ENCODE measurements at regions not wholly inside any gene's neighbourhood (a gene's known extent, or its start where the extent isn't known, plus 50 kb on each side); places are given as distances from the start of the nearest gene placed in this dataset.

DNA sequence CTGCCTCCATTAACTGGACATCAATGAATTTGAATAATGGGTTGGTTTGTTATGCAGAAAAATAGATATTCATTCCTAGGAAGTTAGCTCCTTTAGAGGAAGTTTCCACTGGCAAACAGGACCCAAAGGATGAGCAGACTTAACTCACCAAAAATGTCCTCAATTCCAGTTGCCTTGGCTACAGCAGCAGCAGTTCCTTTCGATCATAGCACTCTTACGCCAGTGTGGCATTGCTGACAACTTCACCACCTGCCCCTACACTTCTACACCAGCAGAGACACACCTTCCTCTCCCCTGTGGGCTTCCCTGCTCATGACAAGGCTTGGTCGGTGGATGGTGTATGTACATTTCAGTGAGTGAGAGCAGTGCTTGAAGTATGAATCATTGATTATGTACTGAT, 532.8 kb downstream of the QKI start:
- Histone ChIP-seq H2AFZ (ENCODE audit: control insufficient read depth, low read length) (no peak overlapping the region), H4K20me1 (ENCODE audit: control insufficient read depth, extremely low read depth, insufficient read depth, low read length) (no peaks in the 10 kb centered on the region), H3K9ac (ENCODE audit: control insufficient read depth, extremely low read depth, insufficient read depth, low read length) (no peak overlapping the region), H3K27me3 (ENCODE audit: control insufficient read depth, extremely low read depth, insufficient read depth, low read length) (no peaks in the 10 kb centered on the region), H3K4me2 (ENCODE audit: control insufficient read depth, extremely low read depth, insufficient read depth, low read depth, low read length) (no peak overlapping the region), H3K4me3 (ENCODE audit: control insufficient read depth in 2 of 3, extremely low read depth in 1 of 3, insufficient read depth in 2 of 3, low read depth in 1 of 3, low read length in 3 of 3) (no peak overlapping the region), H3K79me2 (ENCODE audit: control insufficient read depth, insufficient read depth, low read length) (no peaks in the 10 kb centered on the region), H3K4me1 (ENCODE audit: control insufficient read depth, extremely low read depth, insufficient read depth, low read length) (peaks cover 20% of the 10 kb centered on the region), H3K27ac (ENCODE audit: control insufficient read depth, insufficient read depth, low read length) (no peak overlapping the region), H3K36me3 (ENCODE audit: control insufficient read depth in 2 of 2, extremely low read depth in 1 of 2, insufficient read depth in 2 of 2, low read length in 2 of 2) (no peaks in the 10 kb centered on the region), H3K9me1 (ENCODE audit: control insufficient read depth, extremely low read depth, insufficient read depth, low read length) (no peaks in the 10 kb centered on the region), H3K9me3 (ENCODE audit: control insufficient read depth, low read depth, low read length) (no peaks in the 10 kb centered on the region)
- no peak for DNase-seq (ENCODE audit: low read depth, low spot score)
- TF ChIP-seq CTCF (optimal IDR thresholded peaks at IDR 0.05 in 1 of 3, IDR thresholded peaks at IDR 0.05 in 1 of 3, conservative IDR thresholded peaks at IDR 0.05 in 1 of 3; ENCODE audit: extremely low read depth in 1 of 3, insufficient read depth in 2 of 3, low read length in 3 of 3): no peak
- dilution Hi-C loops (cut with MboI; ENCODE audit: extremely low pct_ligation_motif_present, low sequenced_read_pairs): no loop called here
- no peak for FAIRE-seq

DNA sequence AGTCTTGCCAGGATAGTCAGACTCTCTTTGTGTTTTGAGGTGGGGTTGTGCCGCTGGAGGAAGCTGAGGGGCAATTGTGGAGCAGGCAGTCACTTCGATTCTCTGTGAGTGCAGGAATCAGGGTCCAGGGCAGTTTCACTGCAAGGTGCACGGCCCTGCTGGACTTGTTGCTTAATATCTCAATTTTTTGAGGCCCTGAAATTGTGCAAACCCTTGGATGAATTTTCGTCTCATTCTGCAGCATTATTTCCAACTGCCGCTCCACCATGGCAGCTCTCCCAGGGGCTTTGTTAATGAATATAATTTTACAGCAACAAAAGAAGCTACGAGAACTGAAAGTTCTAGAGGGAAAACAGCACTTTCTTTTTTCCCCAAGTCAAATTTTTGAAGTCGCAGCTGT, 531.9 kb downstream of the QKI start:
- FAIRE-seq (no peak), DNase-seq (ENCODE audit: low read depth, low spot score) (no peak)
- Histone ChIP-seq H3K27ac (ENCODE audit: control insufficient read depth, insufficient read depth, low read length) (no peak overlapping the region), H3K36me3 (ENCODE audit: control insufficient read depth in 2 of 2, extremely low read depth in 1 of 2, insufficient read depth in 2 of 2, low read length in 2 of 2) (no peaks in the 10 kb centered on the region), H2AFZ (ENCODE audit: control insufficient read depth, low read length) (no peak overlapping the region), H3K9me3 (ENCODE audit: control insufficient read depth, low read depth, low read length) (no peaks in the 10 kb centered on the region), H3K9me1 (ENCODE audit: control insufficient read depth, extremely low read depth, insufficient read depth, low read length) (no peaks in the 10 kb centered on the region), H3K4me2 (ENCODE audit: control insufficient read depth, extremely low read depth, insufficient read depth, low read depth, low read length) (peak overlapping the region; percentile 73), H3K79me2 (ENCODE audit: control insufficient read depth, insufficient read depth, low read length) (no peaks in the 10 kb centered on the region), H3K4me1 (ENCODE audit: control insufficient read depth, extremely low read depth, insufficient read depth, low read length) (peaks cover 23% of the 10 kb centered on the region), H3K9ac (ENCODE audit: control insufficient read depth, extremely low read depth, insufficient read depth, low read length) (no peak overlapping the region), H4K20me1 (ENCODE audit: control insufficient read depth, extremely low read depth, insufficient read depth, low read length) (no peaks in the 10 kb centered on the region), H3K27me3 (ENCODE audit: control insufficient read depth, extremely low read depth, insufficient read depth, low read length) (no peaks in the 10 kb centered on the region), H3K4me3 (ENCODE audit: control insufficient read depth in 2 of 3, extremely low read depth in 1 of 3, insufficient read depth in 2 of 3, low read depth in 1 of 3, low read length in 3 of 3) (no peak overlapping the region)
- dilution Hi-C loops (cut with MboI; ENCODE audit: extremely low pct_ligation_motif_present, low sequenced_read_pairs): no loop called here
- TF ChIP-seq EZH2 (IDR thresholded peaks at IDR 0.05; ENCODE audit: low read length) (no peak), CTCF (optimal IDR thresholded peaks at IDR 0.05 in 1 of 3, IDR thresholded peaks at IDR 0.05 in 1 of 3, conservative IDR thresholded peaks at IDR 0.05 in 1 of 3; ENCODE audit: extremely low read depth in 1 of 3, insufficient read depth in 2 of 3, low read length in 3 of 3) (no peak)

Data from keratinocyte (primary cell).